HG03521 (cell line): ENCODE measurements at regions not wholly inside any gene's neighbourhood (a gene's known extent, or its start where the extent isn't known, plus 50 kb on each side); places are given as distances from the start of the nearest gene placed in this dataset.
"Not testable (repeated sequence)": the region's sequence is repeated elsewhere in the genome, so short reads cannot be mapped to it uniquely, and the experiment has no call there.

Source experiments
- ATAC-seq: cut with Tn5 transposase; IDR thresholded peaks from one replicate; pipeline ENCODE4 v1.9.1; 2021; ENCODE audit warnings: mild to moderate bottlenecking, moderate library complexity; ENCODE audit not compliant: unreplicated experiment

GRCh38 chrX:2640436-2641150, 50.5 kb upstream of the CD99 start:
- ATAC-seq, result no peak

GRCh38 chrX:2638279-2638678, 52.8 kb upstream of the CD99 start:
- no peak for ATAC-seq

GRCh38 chrX:2635342-2635741, 55.8 kb upstream of the CD99 start:
- ATAC-seq, result no peak

- no peak for ATAC-seq
These were observed 58.3 kb upstream of the CD99 start for GRCh38 chrX:2632533-2633504.

GRCh38 chrX:2631743-2632532, 59.2 kb upstream of the CD99 start:
- no peak for ATAC-seq

GRCh38 chrX:2630935-2631742, 60.0 kb upstream of the CD99 start:
- not testable (repeated sequence) for ATAC-seq

GRCh38 chrX:2630008-2630934, 60.8 kb upstream of the CD99 start:
- not testable (repeated sequence) for ATAC-seq

- no peak for ATAC-seq
These were observed 61.6 kb upstream of the CD99 start for GRCh38 chrX:2629316-2630007.

GRCh38 chrX:2628751-2629315, 62.3 kb upstream of the CD99 start:
- ATAC-seq, result no peak

GRCh38 chrX:2627272-2627867, 63.7 kb upstream of the CD99 start:
- no peak for ATAC-seq

- no peak for ATAC-seq
These were observed 64.3 kb upstream of the CD99 start for GRCh38 chrX:2626750-2627149.

GRCh38 chrX:2620576-2620975, 70.5 kb upstream of the CD99 start:
- ATAC-seq, result no peak

- no peak for ATAC-seq
These were observed 72.6 kb upstream of the CD99 start for GRCh38 chrX:2618516-2618915.

- no peak for ATAC-seq
These were observed 76.2 kb upstream of the CD99 start for GRCh38 chrX:2614911-2615310.

- ATAC-seq, result no peak
These were observed 80.6 kb upstream of the CD99 start for GRCh38 chrX:2610246-2611170.

GRCh38 chrX:2609431-2610238, 81.5 kb upstream of the CD99 start:
- ATAC-seq, result no peak
